CD4-positive, alpha-beta T cell treated with Interleukin-1 beta for 1 hour (primary cell): ENCODE measurements at regions not wholly inside any gene's neighbourhood (a gene's known extent, or its start where the extent isn't known, plus 50 kb on each side); places are given as distances from the start of the nearest gene placed in this dataset.
"Not testable (repeated sequence)": the region's sequence is repeated elsewhere in the genome, so short reads cannot be mapped to it uniquely, and the experiment has no call there.

Source experiments
- DNase-seq, 2 donors: peaks; one replicate each; pipeline ENCODE4 v3.0.0-alpha.2; 2020 to 2022

DNA sequence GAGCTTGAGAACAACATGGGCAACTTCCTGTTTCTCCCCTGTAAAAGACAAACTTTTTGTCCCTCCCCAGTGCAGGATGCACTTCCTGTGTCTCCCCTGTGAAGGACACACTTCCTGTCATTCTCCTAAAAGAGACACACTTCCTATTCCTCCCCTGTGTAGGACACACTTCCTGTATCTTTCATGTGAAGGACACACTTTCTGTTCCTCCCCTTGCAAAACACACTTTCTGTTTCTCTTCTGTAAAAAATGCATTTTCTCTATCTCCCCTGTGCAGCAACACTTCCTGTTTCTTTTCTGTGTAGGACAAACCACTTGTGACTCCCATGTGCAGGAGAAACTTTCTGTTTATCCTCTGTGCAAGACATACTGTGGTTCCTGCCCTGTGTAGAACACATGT, 488.6 kb upstream of the USP9Y start:
- no peak for DNase-seq

DNA sequence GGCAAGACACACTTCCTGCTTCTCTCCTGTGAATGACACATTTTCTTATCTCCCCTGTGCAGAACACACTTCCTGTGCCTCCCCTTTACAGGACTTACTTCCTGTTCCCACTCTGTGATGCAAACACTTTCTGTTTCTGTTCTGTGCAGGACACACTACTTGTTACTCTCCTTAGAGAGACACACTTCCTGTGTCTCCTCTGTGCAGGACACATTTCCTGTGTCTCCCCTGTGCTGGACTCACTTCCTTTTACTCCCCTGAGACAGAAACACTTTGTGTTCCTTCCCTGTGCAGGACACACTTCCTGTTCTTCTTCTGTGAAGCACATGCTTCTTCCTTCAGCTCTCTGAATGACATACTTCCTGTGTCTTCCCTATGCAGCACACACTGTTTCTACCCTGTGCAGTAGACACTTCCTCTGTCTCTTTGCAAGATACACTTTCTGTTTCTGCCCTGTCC, 485.4 kb upstream of the USP9Y start:
- DNase-seq: peak in 1 of 2 donors; percentile 16

DNA sequence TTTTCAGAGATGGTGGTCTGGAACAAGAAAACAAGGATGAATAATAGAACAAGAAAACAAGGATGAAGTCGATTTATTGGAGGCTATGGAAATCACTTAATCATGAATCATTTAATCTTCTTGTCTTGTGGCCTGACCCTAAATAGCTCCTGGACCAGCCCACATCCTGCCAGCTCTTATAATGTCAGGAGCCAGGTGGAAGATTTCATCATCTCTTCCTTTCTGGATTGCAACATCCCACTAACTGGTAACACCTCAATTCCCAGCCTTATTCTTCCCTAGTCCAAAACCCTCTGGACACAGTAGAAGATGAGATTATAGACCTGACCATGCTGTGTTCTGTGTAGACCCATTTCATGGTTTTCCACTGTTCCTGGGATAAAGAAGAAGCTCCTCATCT, 470.1 kb upstream of the USP9Y start:
- DNase-seq: no peak

DNA sequence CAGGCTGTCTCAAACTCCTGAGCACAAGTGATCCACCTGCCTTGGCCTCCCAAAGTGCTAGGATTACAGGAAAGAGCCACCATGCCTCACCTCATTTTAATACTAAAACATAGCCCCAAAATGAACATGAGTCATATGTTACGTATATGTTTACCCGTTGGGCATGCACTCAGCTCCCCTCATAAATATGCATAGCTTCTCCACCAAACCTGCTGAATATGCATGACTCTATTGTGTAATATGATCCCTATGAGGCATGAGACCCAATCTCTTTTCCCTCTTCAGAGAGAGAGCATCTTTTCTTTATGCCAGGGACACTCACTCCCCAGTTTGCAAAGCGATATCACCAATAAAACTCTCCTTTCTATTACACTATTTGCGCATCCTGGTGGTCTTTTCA, 464.6 kb upstream of the USP9Y start:
- DNase-seq: no peak

DNA sequence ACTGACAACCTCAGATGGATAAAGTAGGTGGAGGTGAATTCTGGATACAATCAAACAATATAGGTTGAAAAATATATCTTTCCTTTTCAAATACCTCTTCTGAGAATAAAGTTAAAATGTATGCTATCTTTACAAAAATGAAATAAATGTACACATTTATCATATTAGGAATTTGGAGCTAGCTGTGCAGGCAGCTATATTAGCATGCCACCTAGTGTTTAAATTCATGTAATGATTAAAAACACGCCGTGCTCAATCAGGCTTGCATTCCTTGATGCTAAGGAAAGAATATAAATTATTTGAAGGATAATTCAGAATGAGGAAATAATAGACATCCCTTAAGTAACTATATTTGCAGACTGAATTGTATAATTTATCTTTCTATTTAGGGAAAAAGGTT, 460.7 kb upstream of the USP9Y start:
- DNase-seq: not testable (repeated sequence)

DNA sequence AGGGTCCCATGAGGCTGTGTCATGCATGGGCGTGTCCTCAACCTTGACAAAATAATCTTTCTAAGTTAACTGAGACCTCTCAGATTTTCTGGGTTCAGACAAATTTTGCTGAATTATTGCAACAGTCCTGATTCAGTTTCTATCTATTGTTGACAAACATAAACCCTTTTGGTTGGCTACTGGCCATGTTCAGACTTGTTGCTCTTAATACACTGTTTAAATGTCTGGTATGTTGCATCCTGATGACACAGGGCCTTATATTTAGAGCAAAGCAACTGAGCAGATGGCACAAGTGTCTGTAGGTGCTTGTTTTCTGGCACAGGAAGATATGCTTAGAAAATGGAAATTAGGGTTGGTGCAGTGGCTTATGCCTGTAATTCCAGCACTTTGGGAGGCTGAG, 456.9 kb upstream of the USP9Y start:
- no peak for DNase-seq

DNA sequence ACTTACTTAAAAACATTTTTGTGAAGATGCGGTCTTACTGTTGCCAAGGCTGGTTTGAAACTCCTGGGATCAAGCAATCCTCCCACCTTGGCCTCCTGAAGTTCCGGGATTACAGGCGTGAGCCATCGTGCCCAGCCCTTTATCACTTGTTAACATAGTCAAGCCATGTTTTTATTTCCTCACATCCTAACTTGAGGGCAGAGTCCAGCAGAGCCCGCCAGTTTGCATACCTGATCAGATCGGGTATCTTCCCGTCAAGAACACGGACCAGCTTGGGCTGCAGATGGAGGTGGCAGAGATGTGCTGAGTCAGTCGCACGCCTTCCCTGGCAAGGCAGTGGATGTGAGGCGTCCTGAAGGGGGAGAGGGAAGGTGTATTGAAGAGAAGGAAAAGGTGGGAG, 447.3 kb upstream of the USP9Y start:
- no peak for DNase-seq

DNA sequence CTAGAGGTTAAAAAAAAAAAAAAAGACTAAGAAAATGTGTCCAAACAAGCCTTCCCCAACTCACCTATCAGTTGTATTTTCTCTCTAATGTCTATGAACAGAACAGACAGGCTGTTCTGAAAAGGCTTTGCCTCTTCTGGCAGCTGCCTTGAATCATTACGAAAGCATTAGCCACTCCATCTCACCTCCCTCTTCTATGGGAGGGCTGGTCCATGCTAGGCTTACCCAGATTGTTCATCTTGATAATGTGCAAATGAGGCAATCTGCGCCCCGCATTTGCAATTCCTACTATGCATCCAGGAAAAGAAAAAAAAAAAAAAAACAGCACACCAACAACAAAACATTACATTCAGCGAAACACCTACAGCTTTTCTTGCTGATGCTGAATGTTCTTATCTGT, 429.9 kb upstream of the USP9Y start:
- no peak for DNase-seq

DNA sequence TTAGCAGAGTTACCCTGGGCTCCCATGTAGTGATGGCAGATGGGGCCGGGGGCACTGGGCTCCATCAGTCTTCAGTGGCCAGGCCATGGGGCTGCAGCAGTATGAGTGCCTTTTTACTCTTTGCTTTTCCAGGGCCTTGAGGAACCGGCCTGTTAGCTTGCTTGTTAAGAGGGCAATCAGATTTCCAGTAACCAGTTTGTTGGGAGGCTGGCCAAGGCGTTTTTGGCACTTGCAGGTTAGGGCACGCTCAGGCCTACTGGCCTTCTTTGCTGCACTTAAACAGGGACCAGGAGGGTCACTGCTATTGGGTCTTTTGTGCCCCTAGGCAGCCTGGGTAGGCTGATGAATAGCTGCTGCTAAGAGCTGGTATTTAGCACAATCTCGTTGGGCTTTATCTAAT, 415.4 kb upstream of the USP9Y start:
- no peak for DNase-seq

DNA sequence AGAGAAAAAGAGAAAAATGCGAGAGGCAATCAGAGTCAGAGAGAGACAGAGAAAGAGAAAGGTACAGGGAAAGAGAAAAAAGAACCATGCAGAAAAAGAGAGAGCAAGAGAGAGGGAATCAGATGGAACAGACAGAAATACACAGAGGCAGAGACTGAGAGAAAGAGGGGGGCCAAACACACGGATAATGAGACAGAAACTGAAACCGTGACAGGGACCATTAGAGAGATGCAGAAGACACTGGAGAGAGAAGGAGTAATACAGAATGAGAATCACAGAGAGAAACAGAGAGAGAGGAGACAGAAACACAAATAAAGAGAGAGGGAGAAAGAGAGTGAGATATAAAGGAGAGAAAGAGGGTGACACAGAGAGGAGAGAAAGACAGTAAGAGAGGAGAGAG, 412.1 kb upstream of the USP9Y start:
- DNase-seq: no peak

DNA sequence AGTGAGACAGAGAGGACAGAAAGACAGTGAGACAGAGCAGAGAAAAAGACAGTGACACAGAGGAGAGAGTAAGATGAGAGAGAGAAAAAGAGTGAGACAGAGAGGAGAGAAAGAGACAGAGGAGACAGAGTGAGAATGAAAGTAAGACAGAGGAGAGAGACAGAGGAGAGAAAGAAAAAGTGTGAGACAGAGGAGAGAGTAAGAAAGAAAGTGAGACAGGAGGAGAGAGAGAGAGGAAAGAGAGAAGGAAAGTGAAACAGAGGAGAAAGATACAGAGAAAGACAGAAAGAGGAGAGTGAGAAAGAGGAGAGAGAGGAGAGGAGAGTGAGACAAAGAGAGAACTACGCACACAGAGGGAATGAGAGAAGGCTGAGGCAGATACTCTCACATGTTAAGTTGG, 411.6 kb upstream of the USP9Y start:
- DNase-seq: no peak

DNA sequence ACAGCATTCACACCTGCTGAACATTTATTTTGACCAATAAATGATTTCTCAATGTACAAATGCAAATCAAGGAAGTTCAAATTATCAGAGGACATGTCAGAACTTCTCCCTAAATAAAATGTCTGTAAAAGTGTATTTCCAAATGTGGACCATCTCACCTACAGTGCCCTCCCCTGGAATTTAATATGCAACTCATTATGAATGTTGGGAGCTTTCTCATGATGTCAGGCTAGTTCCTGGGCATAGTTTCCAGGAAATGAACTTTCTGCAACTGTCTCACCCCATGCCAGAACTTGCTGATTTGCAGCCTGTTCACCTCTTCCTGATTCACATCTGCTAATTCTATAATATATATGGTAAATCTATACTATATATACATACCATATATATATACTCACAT, 408.5 kb upstream of the USP9Y start:
- DNase-seq: no peak

DNA sequence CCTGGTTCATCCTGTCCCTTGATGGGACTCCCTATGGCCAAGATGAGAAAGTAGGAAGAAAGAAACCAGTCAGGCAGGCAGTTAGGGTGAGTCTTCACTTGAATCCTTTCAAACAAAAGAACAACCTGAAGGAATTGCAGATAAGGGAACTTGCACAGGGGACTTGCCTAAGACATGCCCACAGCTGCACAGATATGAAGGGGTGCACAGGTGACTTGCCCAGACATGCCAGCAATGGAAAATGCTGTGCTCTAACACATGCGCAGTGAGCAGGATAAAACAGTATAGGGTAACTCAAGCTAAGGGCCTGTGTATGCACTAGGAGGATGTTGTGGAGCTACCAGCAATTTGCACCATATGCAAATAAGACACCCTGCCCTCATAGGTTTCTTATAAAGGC, 404.6 kb upstream of the USP9Y start:
- no peak for DNase-seq

DNA sequence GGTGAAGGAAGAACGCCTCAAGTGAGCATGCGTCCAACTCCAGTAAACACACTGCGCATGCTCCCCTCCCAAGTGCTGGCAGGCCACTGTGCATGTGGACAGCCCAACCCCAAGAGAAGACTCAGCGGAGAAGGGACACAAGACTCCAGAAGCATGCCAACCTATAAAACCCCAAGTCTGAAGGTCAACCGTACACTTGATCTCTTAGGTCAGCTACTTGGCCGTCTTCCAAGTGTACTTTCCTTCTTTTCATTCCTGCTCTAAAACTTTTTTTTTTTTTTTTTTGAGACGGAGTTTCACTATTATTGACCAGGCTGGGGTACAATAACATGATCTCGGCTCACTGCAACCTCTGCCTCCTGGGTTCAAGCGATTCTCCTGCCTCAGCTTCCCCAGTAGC, 401.2 kb upstream of the USP9Y start:
- not testable (repeated sequence) for DNase-seq

DNA sequence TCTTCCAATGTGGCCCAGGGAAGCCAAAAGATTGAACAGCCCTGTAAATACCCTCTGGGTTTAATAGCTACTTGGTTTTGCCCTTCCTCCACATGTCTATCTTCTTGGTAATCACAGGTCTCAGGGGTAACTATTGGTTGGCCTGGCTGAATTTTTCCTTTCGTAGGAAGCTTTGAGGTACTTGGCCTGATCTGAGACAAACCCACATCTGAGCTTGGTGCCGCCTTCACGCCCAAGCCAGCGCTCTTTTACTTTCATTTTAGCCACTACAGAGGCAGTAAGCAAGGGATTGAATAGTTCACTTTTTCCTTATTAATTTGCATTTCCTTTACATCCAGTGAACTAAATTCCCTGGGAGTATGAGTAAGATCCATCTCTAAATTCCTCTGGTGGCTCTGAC, 397.6 kb upstream of the USP9Y start:
- peak in 1 of 2 donors; percentile 26 for DNase-seq

DNA sequence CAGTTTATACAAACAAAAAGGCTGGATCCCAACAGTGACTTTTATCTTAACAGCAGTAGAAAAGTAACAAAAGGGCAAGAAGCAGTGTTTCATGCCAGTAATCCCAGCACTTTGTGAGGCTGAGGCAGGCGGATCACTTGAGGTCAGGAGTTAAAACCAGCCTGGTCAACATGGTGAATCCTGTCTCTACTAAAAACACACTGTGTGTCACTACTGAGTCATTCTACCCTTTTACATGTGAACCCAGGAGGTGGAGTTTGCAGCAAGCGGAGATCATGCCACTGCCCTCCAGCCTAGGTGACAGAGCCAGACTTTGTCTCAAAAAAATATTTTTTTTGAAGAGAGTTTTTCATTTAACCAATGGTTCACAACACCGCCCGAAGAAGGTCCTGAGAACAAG, 395.6 kb upstream of the USP9Y start:
- DNase-seq: no peak

DNA sequence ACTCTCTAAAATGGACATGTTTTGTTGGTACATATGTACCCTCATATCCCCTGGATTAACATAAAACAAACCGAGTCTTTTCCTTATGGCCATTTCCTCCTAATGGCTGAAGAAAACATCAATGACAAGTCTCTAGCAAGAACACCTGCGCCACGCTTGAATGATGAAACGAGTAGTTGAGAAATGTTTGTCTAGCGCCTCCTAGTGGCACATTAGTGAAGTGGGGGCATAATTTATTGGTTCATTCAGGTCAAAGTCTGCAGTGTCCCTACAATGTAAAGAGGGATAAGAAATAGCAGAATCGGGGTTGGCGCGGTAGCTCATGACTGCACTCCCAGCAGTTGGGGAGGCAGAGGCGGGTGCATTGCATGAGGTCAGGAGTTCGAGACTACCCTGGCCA, 391.8 kb upstream of the USP9Y start:
- peak in 1 of 2 donors; percentile 34 for DNase-seq

DNA sequence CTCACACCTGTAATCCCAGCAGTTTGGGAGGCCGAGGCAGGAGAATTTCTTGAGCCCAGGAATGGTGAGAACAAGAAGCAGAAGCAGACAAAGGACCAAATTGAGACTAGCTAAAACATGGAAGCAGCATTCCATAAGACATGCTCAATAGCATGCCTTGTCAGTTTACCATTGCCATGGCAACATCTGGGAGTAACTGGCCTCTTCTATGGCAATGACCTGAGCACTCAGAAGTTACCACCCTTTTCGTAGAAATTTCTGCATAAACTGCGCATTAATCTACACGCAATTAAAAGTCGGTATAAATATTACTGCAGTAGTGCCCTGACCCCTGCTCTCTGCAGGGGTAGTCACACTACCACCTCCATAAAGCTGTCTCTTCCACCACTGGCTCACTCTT, 390.2 kb upstream of the USP9Y start:
- no peak for DNase-seq

DNA sequence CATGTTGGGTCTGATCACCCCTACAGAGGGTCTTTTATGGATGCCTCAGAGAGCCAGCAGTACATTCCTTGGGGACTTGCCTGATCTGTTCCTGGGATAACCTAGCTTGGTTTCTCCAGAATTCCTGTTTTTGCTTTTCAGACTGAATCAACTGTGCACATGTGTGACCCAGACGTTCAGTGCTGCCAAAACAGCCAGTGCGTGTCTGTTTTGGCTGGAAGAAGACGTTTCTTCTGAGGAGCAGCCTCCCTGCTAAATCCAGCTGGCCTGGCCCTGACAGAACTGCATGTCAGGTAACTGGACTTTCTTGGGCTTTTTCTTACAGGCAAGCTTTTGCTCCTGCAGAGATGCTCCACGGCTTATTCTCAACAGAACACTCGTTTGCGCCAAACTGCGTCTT, 373.3 kb upstream of the USP9Y start:
- no peak for DNase-seq

DNA sequence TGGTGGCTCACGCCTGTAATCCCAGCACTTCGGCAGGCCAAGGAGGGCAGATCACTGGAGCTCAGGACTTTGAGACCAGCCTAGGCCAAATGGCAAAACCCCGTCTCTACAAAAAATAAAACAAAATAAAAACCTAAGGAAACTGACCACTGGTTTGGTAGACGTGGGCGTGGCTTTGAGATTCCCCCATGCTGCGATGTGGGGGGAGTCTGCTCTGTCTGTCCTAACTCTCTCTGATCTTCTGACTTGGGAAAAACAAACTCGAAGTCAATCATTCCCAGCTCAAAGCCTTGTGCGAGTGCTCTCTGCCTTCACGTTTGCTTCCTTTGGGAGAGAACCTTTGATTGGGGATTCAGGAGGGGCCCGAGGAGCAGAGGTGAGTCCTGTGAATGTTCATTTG, 369.1 kb upstream of the USP9Y start:
- DNase-seq: not testable (repeated sequence)

DNA sequence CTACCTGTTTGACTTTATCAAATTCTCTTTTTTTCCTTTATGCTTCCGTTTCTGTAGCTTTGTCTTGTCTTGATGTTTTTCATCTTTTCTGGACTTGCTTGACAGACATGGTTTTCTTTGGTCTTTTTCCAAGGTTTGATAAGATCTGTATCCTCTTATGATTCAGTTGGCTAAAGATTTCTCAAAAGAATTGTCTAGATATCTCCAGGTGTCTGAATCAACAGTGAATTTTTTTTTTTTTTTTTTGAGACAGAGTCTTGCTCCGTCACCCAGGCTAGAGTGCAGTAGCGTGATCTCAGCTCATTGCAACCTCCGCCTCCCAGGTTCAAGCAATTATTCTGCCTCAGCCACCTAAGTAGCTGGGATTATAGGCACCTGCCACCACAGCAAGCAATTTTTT, 357.8 kb upstream of the USP9Y start:
- no peak for DNase-seq

DNA sequence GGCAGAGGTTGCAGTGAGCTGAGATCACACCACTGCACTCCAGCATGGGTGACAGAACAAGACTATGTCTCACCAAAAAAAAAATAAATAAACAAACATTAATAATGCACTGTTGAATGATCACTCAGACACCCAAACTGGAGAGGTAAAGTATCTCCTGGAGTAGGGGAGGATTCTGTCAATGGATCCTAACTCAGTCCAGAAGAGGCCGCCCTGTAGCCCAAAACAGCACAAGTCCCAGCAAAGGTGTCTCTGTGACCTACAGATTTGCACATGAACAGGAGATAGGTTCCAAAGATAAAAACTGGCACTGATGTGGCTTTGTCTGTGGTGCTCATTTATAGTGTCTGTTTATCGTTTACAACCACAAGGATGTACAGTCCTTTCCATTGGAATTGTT, 352.9 kb upstream of the USP9Y start:
- DNase-seq: no peak

DNA sequence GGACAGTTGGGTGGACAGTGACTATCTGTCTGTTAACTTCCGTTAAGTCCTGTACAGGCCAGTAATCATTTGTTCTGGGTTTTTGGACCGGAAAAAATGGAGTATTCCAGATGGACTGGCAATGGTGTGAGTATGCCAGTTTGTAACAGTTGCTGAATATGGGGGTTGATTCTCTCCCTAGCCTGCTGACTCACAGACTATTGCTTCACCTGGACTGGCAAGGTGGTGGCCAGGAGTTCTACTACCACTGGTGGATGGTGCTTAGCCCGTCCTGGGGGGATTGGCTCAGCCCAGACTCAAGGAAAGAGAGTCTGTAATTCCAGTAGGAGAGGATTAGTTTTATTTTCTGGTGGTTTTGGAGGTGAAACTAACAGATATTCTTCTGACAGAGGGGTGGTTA, 343.8 kb upstream of the USP9Y start:
- DNase-seq: no peak

DNA sequence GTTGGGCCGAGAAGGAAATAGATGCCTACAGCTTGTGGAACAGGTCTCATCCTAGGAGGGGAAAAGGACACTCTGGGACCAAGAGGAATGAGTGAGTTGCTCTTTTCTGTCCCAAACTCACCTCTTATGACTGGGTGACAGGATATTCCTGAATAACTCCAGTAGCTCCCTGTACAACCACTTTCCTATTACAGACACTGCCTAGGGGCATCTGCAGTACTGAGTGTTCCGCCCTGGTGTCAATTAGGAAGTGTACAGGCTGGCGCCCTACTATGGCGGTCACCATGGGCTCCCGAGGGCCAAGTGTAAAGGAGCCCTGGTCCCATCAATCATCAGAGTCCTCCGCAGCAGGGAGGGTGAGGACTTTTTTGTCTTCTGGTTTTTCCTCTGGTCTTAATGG, 343.4 kb upstream of the USP9Y start:
- no peak for DNase-seq

DNA sequence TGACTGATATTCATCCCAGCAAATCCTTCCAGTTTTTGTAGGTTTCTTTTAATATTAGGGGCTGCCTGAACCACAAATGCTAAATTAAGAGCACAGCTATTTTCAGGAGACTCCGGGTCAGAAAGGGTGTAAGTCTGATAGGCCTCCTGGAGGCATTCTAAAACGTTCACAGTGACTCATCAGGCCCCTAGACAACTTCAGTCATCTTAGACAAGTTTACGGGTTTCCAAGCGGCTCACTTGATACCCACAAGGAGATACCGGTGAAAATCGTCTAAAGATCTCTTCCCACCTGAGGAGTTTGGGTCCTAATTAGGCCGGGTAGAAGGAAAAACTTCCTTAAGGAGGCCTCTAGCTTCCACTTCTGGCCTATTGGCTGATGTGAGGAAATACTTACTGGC, 342.7 kb upstream of the USP9Y start:
- DNase-seq: no peak

DNA sequence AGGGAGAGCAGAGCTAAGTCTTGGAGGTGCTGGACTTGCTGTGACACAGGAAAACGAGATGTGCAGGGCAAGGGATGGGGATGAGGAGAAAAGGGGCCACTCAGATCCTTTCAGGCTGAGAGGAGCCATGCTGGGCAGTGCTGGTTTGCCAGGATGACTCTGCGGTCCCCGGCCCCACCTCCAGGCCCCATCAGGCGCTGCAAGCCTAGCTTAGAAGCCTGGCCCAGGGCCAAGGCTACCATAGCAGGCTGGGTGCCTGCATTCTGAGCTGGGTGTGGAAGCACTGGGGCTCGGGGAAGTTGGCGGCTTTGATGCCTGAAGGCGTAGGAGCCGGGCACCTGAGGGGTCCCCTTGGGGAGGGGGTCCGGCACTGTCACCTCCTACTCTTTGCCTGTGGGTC, 341.2 kb upstream of the USP9Y start:
- DNase-seq: no peak
